ENCODE measurements at regions not wholly inside any gene's neighbourhood (a gene's known extent, or its start where the extent isn't known, plus 50 kb on each side); places are given as distances from the start of the nearest gene placed in this dataset.

Small RNA genes lying in the stretch of these regions (small RNA-seq; reads per million reads assigned to genes)
- 0.19 reads per million for gene RN7SKP279

Measured in fibroblast of the aortic adventitia (primary cell).